ENCODE measurements at regions not wholly inside any gene's neighbourhood (a gene's known extent, or its start where the extent isn't known, plus 50 kb on each side); places are given as distances from the start of the nearest gene placed in this dataset.

- DNase-seq (ENCODE audit: extremely low read depth, low read depth), result no peak
- H3K4me3 ChIP-seq (replicated peaks; ENCODE audit: low read depth, low read length), result no peak overlapping the region
- TF ChIP-seq CTCF (IDR thresholded peaks at IDR 0.05; ENCODE audit: low read depth, low read length, missing control alignments), result peak; percentile 86
These were observed 193.8 kb upstream of the ADO start for GRCh38 chr10:62610649-62611229.

DNA sequence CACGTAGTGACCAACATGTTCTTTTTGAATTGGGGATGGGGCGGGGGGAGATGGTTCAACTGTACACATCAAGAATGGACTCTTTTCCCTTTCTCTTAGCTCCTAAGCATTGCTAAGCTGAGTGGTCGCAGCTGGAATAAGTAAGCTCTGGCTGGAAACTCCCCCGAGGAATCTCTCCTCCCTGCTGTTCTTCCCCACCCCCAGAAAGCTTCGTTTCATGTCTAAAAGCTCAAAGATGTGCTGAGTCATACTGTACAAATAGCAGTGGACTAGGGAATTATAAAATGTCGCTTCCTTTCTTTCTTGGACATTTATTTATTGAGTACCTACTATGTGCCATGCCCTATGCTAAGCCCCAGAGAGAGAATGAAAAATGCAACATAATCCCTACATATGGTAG is 191.1 kb upstream of the ADO start:
- TF ChIP-seq CTCF (IDR thresholded peaks at IDR 0.05; ENCODE audit: low read depth, low read length, missing control alignments), result no peak
- no peak for DNase-seq (ENCODE audit: extremely low read depth, low read depth)
- no peak overlapping the region for H3K4me3 ChIP-seq (replicated peaks; ENCODE audit: low read depth, low read length)

DNA sequence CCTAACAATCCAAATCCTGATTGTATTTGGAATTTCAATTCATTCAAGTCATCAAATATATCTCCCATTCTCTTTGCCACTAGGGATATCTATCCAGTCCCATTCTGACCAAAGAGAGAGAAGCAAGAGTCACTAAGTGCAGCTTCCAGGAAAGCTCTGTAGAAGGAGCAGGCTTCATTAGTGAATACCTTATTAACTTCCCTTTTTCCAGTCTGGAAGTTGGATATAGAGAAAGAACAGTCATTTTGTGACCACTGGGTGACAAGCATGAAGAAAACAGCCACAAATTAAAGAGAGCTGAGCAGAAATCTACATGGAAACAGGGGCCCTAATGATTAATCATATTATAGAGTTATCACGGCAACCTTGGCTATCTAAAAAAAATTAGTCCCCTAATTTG is 190.7 kb upstream of the ADO start:
- no peak for DNase-seq (ENCODE audit: extremely low read depth, low read depth)
- H3K4me3 ChIP-seq (replicated peaks; ENCODE audit: low read depth, low read length), result no peak overlapping the region
- no peak for TF ChIP-seq CTCF (IDR thresholded peaks at IDR 0.05; ENCODE audit: low read depth, low read length, missing control alignments)

DNA sequence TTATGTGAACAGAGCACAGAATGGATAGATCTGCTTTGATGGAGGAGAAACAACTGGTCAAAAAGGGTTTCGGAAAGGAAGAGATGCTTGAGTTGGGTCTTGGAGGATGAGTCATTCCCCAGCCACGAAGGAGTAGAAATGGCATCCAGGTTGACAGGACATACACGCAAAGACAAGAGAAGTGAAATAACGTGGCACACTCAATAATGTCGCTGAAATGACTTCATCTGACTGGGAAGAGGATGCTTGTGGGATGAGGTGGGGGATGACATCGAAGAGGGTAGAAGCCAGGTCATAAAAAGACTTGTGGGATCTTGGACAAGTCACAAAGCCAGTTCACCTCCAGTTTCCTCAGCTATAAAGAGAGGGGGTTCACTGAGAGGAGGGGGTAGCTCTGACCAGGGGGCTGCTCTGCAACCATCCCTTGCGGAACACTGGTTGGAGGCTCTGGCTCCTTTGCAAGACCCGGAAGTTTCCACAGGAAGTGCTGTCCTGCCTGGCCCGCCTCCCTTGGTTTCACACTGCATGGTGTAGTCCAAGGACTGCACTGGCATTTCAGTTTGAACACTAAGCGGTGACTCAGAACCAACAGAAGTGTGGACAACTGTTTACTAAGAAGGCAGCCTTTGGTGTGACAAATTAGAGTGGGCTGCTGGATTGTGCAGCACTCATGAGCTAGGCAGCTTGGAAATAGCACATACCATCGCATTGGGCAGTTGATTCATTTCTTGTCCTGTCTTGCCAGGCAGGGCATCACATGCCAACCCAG is 189.9 kb upstream of the ADO start:
- no peak for DNase-seq (ENCODE audit: extremely low read depth, low read depth)
- H3K4me3 ChIP-seq (replicated peaks; ENCODE audit: low read depth, low read length), result no peak overlapping the region
- TF ChIP-seq CTCF (IDR thresholded peaks at IDR 0.05; ENCODE audit: low read depth, low read length, missing control alignments), result no peak

- no peak for DNase-seq (ENCODE audit: extremely low read depth, low read depth)
- no peak for TF ChIP-seq CTCF (IDR thresholded peaks at IDR 0.05; ENCODE audit: low read depth, low read length, missing control alignments)
- H3K4me3 ChIP-seq (replicated peaks; ENCODE audit: low read depth, low read length), result no peak overlapping the region
These were observed 187.5 kb upstream of the ADO start for GRCh38 chr10:62616885-62617590.

DNA sequence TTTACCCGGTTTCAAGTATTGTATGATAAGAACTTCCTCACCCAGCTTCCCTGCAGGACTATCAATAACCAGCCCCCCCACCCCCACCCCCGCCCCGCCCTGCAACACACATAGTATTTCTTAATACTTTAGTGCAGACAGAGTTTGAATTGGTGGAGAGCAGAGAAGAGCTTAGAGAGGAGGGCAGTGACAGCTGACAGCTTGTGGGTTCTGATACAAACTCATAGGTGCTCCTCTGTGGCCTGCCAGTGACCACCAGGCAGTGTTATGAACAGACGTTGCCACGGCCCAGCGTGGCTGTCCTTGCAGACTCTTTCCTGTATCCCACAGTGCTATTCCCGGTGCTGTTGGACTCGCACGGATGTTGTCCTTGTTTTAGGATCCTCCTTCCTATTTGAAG is 186.9 kb upstream of the ADO start:
- no peak overlapping the region for H3K4me3 ChIP-seq (replicated peaks; ENCODE audit: low read depth, low read length)
- TF ChIP-seq CTCF (IDR thresholded peaks at IDR 0.05; ENCODE audit: low read depth, low read length, missing control alignments), result no peak
- no peak for DNase-seq (ENCODE audit: extremely low read depth, low read depth)

All from HFF-Myc (cell line).